ENCODE measurements at regions not wholly inside any gene's neighbourhood (a gene's known extent, or its start where the extent isn't known, plus 50 kb on each side); places are given as distances from the start of the nearest gene placed in this dataset.

GRCh38 chr18:78785706-78786105 lies 193.9 kb upstream of the SALL3 start:
- Histone ChIP-seq H3K27ac (ENCODE audit: low read depth, low read length) (no peak overlapping the region), H3K9me3 (ENCODE audit: control insufficient read depth, insufficient read depth, low read length) (peaks cover 3% of the 10 kb centered on the region; the same call in 1 of the 2 replicates), H3K4me2 (ENCODE audit: low read length) (no peak overlapping the region), H3F3A (ENCODE audit: control insufficient read depth, insufficient read depth) (no peaks in the 10 kb centered on the region), H3K36me3 (ENCODE audit: control insufficient read depth, low read length) (no peaks in the 10 kb centered on the region), H3K9me2 (replicated peaks; ENCODE audit: control insufficient read depth, low read length) (no peaks in the 10 kb centered on the region), H3K4me1 (ENCODE audit: control insufficient read depth, low read length) (no peaks in the 10 kb centered on the region), H3K27me3 (ENCODE audit: control insufficient read depth, low read length) (no peaks in the 10 kb centered on the region), H4K20me1 (ENCODE audit: control insufficient read depth, insufficient read depth, low read depth, low read length) (no peaks in the 10 kb centered on the region), H3K79me2 (ENCODE audit: control insufficient read depth, low read length) (no peaks in the 10 kb centered on the region), H3K4me3 (ENCODE audit: low read length) (no peak overlapping the region)
- TF ChIP-seq, protein P1, sequence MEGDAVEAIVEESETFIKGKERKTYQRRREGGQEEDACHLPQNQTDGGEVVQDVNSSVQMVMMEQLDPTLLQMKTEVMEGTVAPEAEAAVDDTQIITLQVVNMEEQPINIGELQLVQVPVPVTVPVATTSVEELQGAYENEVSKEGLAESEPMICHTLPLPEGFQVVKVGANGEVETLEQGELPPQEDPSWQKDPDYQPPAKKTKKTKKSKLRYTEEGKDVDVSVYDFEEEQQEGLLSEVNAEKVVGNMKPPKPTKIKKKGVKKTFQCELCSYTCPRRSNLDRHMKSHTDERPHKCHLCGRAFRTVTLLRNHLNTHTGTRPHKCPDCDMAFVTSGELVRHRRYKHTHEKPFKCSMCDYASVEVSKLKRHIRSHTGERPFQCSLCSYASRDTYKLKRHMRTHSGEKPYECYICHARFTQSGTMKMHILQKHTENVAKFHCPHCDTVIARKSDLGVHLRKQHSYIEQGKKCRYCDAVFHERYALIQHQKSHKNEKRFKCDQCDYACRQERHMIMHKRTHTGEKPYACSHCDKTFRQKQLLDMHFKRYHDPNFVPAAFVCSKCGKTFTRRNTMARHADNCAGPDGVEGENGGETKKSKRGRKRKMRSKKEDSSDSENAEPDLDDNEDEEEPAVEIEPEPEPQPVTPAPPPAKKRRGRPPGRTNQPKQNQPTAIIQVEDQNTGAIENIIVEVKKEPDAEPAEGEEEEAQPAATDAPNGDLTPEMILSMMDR (IDR thresholded peaks at IDR 0.05; ENCODE audit: low read depth, low read length, poor library complexity, severe bottlenecking), result no peak
- no peak for TF ChIP-seq EZH2phosphoT487 (IDR thresholded peaks at IDR 0.05; ENCODE audit: borderline replicate concordance, low read length)

DNA sequence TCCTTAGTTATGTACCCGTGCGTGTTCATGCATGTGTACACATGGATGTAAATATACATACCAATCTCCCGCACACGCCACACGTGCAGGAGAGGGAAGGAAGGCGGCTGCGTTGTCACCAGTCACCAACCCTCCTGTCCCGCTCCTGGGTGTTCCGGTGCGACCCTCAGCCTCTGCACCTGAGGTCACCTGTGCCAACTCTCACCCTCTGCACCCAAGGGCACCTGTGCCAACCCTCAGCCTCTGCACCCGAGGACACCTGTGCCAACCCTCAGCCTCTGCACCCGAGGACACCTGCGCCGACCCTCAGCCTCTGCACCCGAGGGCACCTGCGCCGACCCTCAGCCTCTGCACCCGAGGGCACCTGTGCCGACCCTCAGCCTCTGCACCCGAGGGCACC lies 192.8 kb upstream of the SALL3 start:
- H3K9me3 ChIP-seq (ENCODE audit: control insufficient read depth, insufficient read depth, low read length), result no peaks in the 10 kb centered on the region; the same call in 1 of the 2 replicates
- no peaks in the 10 kb centered on the region for H3K79me2 ChIP-seq (ENCODE audit: control insufficient read depth, low read length)
- H3K4me3 ChIP-seq (ENCODE audit: low read length), result no peak overlapping the region
- H3F3A ChIP-seq (ENCODE audit: control insufficient read depth, insufficient read depth), result no peaks in the 10 kb centered on the region
- H4K20me1 ChIP-seq (ENCODE audit: control insufficient read depth, insufficient read depth, low read depth, low read length), result no peaks in the 10 kb centered on the region
- TF ChIP-seq, protein P1 (IDR thresholded peaks at IDR 0.05; ENCODE audit: low read depth, low read length, poor library complexity, severe bottlenecking), result no peak
- no peak for TF ChIP-seq EZH2phosphoT487 (IDR thresholded peaks at IDR 0.05; ENCODE audit: borderline replicate concordance, low read length)
- H3K4me2 ChIP-seq (ENCODE audit: low read length), result no peak overlapping the region
- no peak overlapping the region for H3K27ac ChIP-seq (ENCODE audit: low read depth, low read length)
- no peaks in the 10 kb centered on the region for H3K36me3 ChIP-seq (ENCODE audit: control insufficient read depth, low read length)
- H3K9me2 ChIP-seq (replicated peaks; ENCODE audit: control insufficient read depth, low read length), result no peaks in the 10 kb centered on the region
- H3K4me1 ChIP-seq (ENCODE audit: control insufficient read depth, low read length), result no peaks in the 10 kb centered on the region
- no peaks in the 10 kb centered on the region for H3K27me3 ChIP-seq (ENCODE audit: control insufficient read depth, low read length)

DNA sequence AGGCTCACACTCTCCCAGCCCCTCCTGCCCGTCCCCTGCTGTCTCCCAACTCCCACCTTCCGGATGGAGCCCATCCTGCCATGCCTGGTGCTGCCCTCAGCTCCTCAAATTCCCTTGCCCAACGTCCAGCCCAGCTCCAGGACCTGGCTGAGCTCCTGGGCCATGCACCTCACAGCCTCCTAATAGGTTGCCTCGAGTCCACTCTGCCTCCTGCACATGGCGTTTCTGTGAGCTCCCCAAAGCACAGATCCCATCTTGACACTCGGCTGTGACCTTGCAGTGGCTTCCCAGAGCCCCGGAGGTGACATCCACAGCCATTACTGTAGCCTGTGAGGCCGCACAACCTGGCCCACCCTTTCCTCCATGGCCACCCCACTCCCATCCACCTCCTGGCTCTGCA lies 191.9 kb upstream of the SALL3 start:
- Histone ChIP-seq H3K9me2 (replicated peaks; ENCODE audit: control insufficient read depth, low read length) (no peaks in the 10 kb centered on the region), H3K9me3 (ENCODE audit: control insufficient read depth, insufficient read depth, low read length) (no peaks in the 10 kb centered on the region; the same call in 1 of the 2 replicates), H3F3A (ENCODE audit: control insufficient read depth, insufficient read depth) (no peaks in the 10 kb centered on the region), H3K27me3 (ENCODE audit: control insufficient read depth, low read length) (no peaks in the 10 kb centered on the region), H3K4me1 (ENCODE audit: control insufficient read depth, low read length) (no peaks in the 10 kb centered on the region), H3K27ac (ENCODE audit: low read depth, low read length) (no peak overlapping the region), H3K4me3 (ENCODE audit: low read length) (no peak overlapping the region), H3K36me3 (ENCODE audit: control insufficient read depth, low read length) (no peaks in the 10 kb centered on the region), H3K79me2 (ENCODE audit: control insufficient read depth, low read length) (no peaks in the 10 kb centered on the region), H3K4me2 (ENCODE audit: low read length) (no peak overlapping the region), H4K20me1 (ENCODE audit: control insufficient read depth, insufficient read depth, low read depth, low read length) (no peaks in the 10 kb centered on the region)
- TF ChIP-seq, protein P1 (IDR thresholded peaks at IDR 0.05; ENCODE audit: low read depth, low read length, poor library complexity, severe bottlenecking), result no peak
- no peak for TF ChIP-seq EZH2phosphoT487 (IDR thresholded peaks at IDR 0.05; ENCODE audit: borderline replicate concordance, low read length)
